ENCODE measurements at regions not wholly inside any gene's neighbourhood (a gene's known extent, or its start where the extent isn't known, plus 50 kb on each side); places are given as distances from the start of the nearest gene placed in this dataset.

GRCh38 chr6:166839569-166839968 is 116.8 kb downstream of the RNASET2 start:
- H3K4me1 Mint-ChIP-seq: peaks cover 2 to 3% of the 10 kb centered on the region in 2 experiments; a peak in 1 of 4 replicates
- H3K9me3 Mint-ChIP-seq: no peaks in the 10 kb centered on the region
- Histone ChIP-seq H2BK15ac (ENCODE audit: low read depth, low read length) (no peak overlapping the region), H3K18ac (ENCODE audit: insufficient read length, low read depth, low read length) (no peak overlapping the region), H4K20me1 (ENCODE audit: control insufficient read depth, insufficient read depth, insufficient read length) (no peaks in the 10 kb centered on the region), H4K5ac (ENCODE audit: insufficient read length, low read depth, low read length) (no peak overlapping the region), H3T11ph (ENCODE audit: low read length) (no peak overlapping the region), H2BK5ac (ENCODE audit: insufficient read length, low read length) (no peak overlapping the region), H2BK12ac (ENCODE audit: insufficient read length, low read depth, low read length) (no peak overlapping the region), H3K23me2 (ENCODE audit: insufficient read length, low read depth, low read length, poor library complexity, severe bottlenecking) (peaks cover 2% of the 10 kb centered on the region), H3K27me3 (ENCODE audit: insufficient read depth, low read length) (no peaks in the 10 kb centered on the region), H3K23ac (ENCODE audit: insufficient read length, low read depth, low read length) (no peak overlapping the region), H3K9ac (ENCODE audit: extremely low read depth, insufficient read length, low read length) (no peak overlapping the region), H3K9me3 (ENCODE audit: control insufficient read depth, low read depth, low read length) (no peaks in the 10 kb centered on the region), H3K4me1 (ENCODE audit: insufficient read depth, low read length) (no peaks in the 10 kb centered on the region), H2BK20ac (ENCODE audit: low read depth, low read length, poor library complexity, severe bottlenecking) (no peak overlapping the region), H3K79me2 (ENCODE audit: insufficient read depth, low read length) (no peaks in the 10 kb centered on the region), H3K4ac (ENCODE audit: low read depth, low read length) (no peak overlapping the region), H2AFZ (ENCODE audit: low read length) (no peak overlapping the region), H3K79me1 (ENCODE audit: insufficient read depth, low read depth, low read length, poor library complexity, severe bottlenecking) (no peaks in the 10 kb centered on the region), H3K27ac (ENCODE audit: insufficient read length, low read depth, low read length) (no peak overlapping the region), H2BK120ac (ENCODE audit: low read depth, low read length, poor library complexity, severe bottlenecking) (no peak overlapping the region), H3K14ac (ENCODE audit: insufficient read depth, low read length) (no peak overlapping the region), H4K91ac (ENCODE audit: insufficient read length, low read depth, low read length) (no peak overlapping the region), H3K56ac (ENCODE audit: insufficient read length, low read depth, low read length) (no peak overlapping the region), H3K4me2 (ENCODE audit: insufficient read depth, insufficient read length, low read length) (no peak overlapping the region), H4K8ac (replicated peaks; ENCODE audit: insufficient read length, low read depth, low read length) (no peak overlapping the region), H2AK5ac (ENCODE audit: insufficient read length, low read length) (no peak overlapping the region)
- no peak overlapping the region for H3K4me3 Mint-ChIP-seq
- no peak overlapping the region for H3K27ac Mint-ChIP-seq
- no CpG with 5 or more reads among the region's 3 CpGs for WGBS (ENCODE audit: extremely low coverage, insufficient read length, low lambda C conversion rate)
- no peak for DNase-seq
- TF ChIP-seq, protein P1, sequence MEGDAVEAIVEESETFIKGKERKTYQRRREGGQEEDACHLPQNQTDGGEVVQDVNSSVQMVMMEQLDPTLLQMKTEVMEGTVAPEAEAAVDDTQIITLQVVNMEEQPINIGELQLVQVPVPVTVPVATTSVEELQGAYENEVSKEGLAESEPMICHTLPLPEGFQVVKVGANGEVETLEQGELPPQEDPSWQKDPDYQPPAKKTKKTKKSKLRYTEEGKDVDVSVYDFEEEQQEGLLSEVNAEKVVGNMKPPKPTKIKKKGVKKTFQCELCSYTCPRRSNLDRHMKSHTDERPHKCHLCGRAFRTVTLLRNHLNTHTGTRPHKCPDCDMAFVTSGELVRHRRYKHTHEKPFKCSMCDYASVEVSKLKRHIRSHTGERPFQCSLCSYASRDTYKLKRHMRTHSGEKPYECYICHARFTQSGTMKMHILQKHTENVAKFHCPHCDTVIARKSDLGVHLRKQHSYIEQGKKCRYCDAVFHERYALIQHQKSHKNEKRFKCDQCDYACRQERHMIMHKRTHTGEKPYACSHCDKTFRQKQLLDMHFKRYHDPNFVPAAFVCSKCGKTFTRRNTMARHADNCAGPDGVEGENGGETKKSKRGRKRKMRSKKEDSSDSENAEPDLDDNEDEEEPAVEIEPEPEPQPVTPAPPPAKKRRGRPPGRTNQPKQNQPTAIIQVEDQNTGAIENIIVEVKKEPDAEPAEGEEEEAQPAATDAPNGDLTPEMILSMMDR (conservative IDR thresholded peaks at IDR 0.05): no peak
- H3K27me3 Mint-ChIP-seq (ENCODE audit: low read depth): no peaks in the 10 kb centered on the region; the same call in 1 of the 2 replicates
- H3K36me3 Mint-ChIP-seq (ENCODE audit: insufficient read depth in 1 of 3, low read depth in 3 of 3): no peaks in the 10 kb centered on the region; a peak in 1 of 7 replicates

Measured in H9 (cell line).